AG04449 (cell line): ENCODE measurements at regions not wholly inside any gene's neighbourhood (a gene's known extent, or its start where the extent isn't known, plus 50 kb on each side); places are given as distances from the start of the nearest gene placed in this dataset.
"Not testable (repeated sequence)": the region's sequence is repeated elsewhere in the genome, so short reads cannot be mapped to it uniquely, and the experiment has no call there.

ENCODE experiments used
- CTCF ChIA-PET: fragments of 350-600 bp; formaldehyde crosslinking; extraction: SDS; loops from one replicate; lab custom pipeline; 2021; ENCODE audit warnings: antibody characterized with exemption; lab: Yijun Ruan, JAX
- POLR2A ChIA-PET: fragments of 400-600, 350-600 bp; formaldehyde crosslinking; extraction: SDS; loops from one replicate; lab custom pipeline; 2020; ENCODE audit warnings: antibody characterized with exemption, inconsistent platforms; lab: Yijun Ruan, JAX
- DNase-seq: peaks from one replicate; pipeline ENCODE4 v3.0.0-alpha.2; 2010; ENCODE audit warnings: low read depth, low spot score
- H3K4me3 ChIP-seq: 2 replicates; pipeline ENCODE4 v1.5.1; 2011; ENCODE audit warnings: low read depth, mild to moderate bottlenecking, control low read depth, low read length
- CTCF ChIP-seq: IDR thresholded peaks from one replicate; pipeline ENCODE4 v1.5.1; 2011; ENCODE audit warnings: mild to moderate bottlenecking, moderate library complexity, low read length, control low read depth, inconsistent platforms; ENCODE audit not compliant: insufficient read depth; ENCODE audit errors: missing control alignments

- POLR2A ChIA-PET, result no interaction called here
- H3K4me3 ChIP-seq, result no peak overlapping the region
- no peak for DNase-seq
- TF ChIP-seq CTCF, result no peak
- CTCF ChIA-PET, result interaction anchor here (1.1 to 11.9 kb wide), 15 partner anchors 8 to 307 kb away, joined by 3 to 168 read pairs (median 6); partner anchors contain the start of gene KLF13
Observed at GRCh38 chr15:31435912-31436628, 109.4 kb downstream of the KLF13 start.

GRCh38 chr15:31437686-31438085, 111.1 kb downstream of the KLF13 start:
- no peak for DNase-seq
- ChIA-PET CTCF (interaction anchor here (0.7 to 11.9 kb wide), 3 partner anchors 17 to 51 kb away, joined by 3 to 168 read pairs (median 5); no protein-coding TSS in a partner anchor), POLR2A (no interaction called here)
- no peak for TF ChIP-seq CTCF
- no peak overlapping the region for H3K4me3 ChIP-seq

- H3K4me3 ChIP-seq, result no peak overlapping the region
- POLR2A ChIA-PET, result no interaction called here
- CTCF ChIA-PET, result interaction anchor here (0.6 to 11.9 kb wide), 4 partner anchors 9 to 50 kb away, joined by 3 to 168 read pairs (median 4); no protein-coding TSS in a partner anchor
- no peak for TF ChIP-seq CTCF
- no peak for DNase-seq
Observed at GRCh38 chr15:31438601-31439265, 112.1 kb downstream of the KLF13 start.

GRCh38 chr15:31439328-31439727, 112.7 kb downstream of the KLF13 start:
- ChIA-PET CTCF (interaction anchor here (0.6 to 11.9 kb wide), 6 partner anchors 10 to 80 kb away, joined by 3 to 168 read pairs (median 4); no protein-coding TSS in a partner anchor), POLR2A (no interaction called here)
- no peak for DNase-seq
- no peak overlapping the region for H3K4me3 ChIP-seq
- no peak for TF ChIP-seq CTCF

GRCh38 chr15:31440216-31440615, 113.6 kb downstream of the KLF13 start:
- CTCF ChIA-PET, result interaction anchor here (0.7 to 11.9 kb wide), 6 partner anchors 8 to 79 kb away, joined by 3 to 168 read pairs (median 4); no protein-coding TSS in a partner anchor
- DNase-seq, POLR2A ChIA-PET, H3K4me3 ChIP-seq: not testable (repeated sequence)

- POLR2A ChIA-PET, result no interaction called here
- peak overlapping the region; percentile 53 for H3K4me3 ChIP-seq
- CTCF ChIA-PET, result interaction anchor here (0.7 to 11.9 kb wide), 6 partner anchors 9 to 79 kb away, joined by 3 to 168 read pairs (median 4); no protein-coding TSS in a partner anchor
- no peak for TF ChIP-seq CTCF
- no peak for DNase-seq
Observed at GRCh38 chr15:31440754-31441311, 114.2 kb downstream of the KLF13 start.
